CD4-positive, alpha-beta T cell treated with Interferon alpha-2 for 1 hour (primary cell): ENCODE measurements at regions not wholly inside any gene's neighbourhood (a gene's known extent, or its start where the extent isn't known, plus 50 kb on each side); places are given as distances from the start of the nearest gene placed in this dataset.

ENCODE experiments used
- DNase-seq, 2 donors: peaks; one replicate each; pipeline ENCODE4 v3.0.0-alpha.2; 2020 to 2022

DNA sequence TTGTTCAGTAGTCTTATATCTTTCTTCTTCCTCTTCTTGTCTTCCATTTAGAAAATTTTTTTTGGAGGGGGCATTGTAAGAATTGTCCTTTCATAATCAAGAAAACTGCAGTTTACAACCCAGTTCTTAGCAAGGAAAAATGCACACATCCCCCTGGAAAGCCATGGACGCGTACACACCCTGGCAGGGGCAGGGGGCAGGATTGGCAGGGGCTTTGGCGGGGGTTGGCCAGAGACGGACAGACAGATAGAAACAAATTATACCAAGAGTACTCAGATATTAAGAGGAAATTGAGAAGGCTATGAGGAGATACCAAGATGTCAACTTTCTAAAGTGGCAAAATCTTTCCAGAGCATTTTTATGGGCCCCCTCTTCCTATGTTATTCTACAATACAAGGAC, 322.5 kb upstream of the CPXCR1 start:
- DNase-seq: no peak

DNA sequence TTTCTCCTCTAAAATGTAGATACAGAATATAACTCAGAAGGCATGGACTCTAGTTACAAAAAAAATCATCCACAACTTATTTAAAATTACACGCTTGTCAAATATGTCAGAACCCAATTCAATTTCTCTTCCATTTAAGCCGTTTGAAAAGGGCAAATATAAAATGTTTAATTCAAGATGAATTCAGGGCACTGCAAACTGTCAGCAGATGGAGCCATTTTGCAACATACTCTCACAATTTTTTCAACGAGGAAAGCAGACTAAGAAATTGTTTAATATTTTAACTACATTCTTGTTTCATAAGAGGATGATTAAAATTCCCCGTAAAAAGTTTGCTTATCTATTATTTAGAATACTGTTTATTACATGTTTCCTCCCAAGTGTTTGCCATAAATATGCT, 321.3 kb upstream of the CPXCR1 start:
- DNase-seq: no peak

DNA sequence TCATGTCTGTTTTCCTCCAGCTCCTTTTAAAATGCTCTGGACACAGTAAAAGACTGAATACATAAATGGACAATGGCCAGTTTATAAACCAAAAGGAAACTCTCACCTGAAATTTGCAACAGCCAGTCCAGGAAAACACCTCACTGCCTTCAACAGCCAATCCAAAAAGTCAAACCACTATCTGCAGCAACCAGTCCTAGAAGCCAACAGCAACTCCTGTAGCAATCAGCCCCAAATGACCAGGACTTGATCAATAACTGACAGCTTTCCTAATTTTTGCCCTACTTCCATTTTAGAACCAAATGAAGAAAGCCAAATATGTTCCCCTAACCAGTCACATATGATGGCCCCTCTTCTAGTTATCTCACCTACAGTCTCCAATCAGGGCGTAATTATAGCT, 309.5 kb upstream of the CPXCR1 start:
- DNase-seq: no peak

DNA sequence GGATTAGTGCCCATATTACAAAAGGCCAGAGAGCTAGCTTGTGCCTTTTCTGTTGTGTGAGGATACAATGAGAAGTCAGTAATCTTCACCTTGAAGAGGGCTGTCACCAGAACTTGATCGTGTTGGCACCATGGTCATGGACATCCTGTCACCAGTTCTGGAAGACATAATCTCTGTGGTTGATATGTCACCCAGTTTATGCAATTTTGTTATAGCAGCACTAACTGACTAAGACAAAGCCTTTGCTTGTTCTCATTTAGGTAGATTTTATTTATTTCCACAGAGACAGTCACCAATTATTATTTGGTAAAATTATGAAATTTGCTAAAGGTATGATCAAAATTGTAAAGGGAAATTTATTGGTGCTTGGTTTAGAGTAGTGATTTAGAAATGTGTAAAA, 308.8 kb upstream of the CPXCR1 start:
- no peak for DNase-seq

DNA sequence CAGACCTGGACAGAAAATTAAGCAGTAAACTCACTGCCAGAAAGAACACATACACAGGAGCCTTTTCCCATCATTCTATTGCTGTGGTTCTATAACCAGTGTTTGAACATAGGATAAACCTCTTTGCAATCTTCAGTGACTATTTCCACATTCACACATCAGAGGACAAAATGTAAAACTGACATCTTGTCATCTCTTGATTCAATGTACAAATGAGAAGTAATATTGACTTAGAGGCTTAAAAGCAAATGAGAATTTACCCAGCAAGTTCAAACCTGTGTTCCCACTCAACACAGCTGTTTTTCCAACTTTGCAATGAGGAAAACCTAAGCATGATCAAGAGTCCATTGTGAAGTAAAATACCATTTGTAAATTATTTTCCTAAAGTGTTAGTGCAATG, 307.1 kb upstream of the CPXCR1 start:
- DNase-seq: no peak
